NCI-H82 (cell line): ENCODE measurements at regions not wholly inside any gene's neighbourhood (a gene's known extent, or its start where the extent isn't known, plus 50 kb on each side); places are given as distances from the start of the nearest gene placed in this dataset.

Experiments used
- DNase-seq: peaks from one replicate; lab custom pipeline; 2025; lab: John Stamatoyannopoulos, UW

- no peak for DNase-seq
These were observed 239.9 kb upstream of the TPM1 start for GRCh38 chr15:62802612-62803011.

GRCh38 chr15:62803856-62804400 is 238.6 kb upstream of the TPM1 start:
- peak; percentile 22 for DNase-seq

GRCh38 chr15:62805502-62805901 is 237.0 kb upstream of the TPM1 start:
- no peak for DNase-seq

DNA sequence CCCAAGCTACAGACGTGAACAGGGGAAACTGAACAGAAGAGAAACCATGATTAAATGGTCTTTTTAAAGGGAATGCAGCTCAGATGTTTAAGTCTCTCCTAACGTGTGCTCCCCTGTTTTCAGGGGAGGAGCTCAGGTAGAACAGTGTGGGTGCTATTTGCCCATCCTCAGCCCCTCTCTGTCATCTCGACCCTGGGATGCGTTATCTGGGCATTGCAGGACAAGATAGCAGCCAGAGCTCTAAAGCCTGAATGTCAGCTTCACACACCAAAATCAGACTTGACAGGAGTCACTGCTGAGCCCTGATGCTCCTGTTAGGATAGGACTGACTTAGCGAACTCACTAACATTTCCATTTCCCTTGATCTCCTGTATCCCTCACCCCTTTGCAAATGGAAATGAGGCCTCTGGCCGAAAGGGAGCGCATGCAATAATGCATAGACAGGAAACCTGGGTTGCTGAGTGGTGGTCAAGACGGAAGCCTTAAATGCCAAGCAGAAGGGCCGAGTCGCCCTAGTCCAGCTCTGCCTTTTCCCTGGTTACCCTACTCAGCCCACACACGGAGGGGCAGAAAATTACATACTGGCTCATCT is 234.9 kb upstream of the TPM1 start:
- no peak for DNase-seq

GRCh38 chr15:62809115-62809967 is 233.2 kb upstream of the TPM1 start:
- DNase-seq = no peak

DNA sequence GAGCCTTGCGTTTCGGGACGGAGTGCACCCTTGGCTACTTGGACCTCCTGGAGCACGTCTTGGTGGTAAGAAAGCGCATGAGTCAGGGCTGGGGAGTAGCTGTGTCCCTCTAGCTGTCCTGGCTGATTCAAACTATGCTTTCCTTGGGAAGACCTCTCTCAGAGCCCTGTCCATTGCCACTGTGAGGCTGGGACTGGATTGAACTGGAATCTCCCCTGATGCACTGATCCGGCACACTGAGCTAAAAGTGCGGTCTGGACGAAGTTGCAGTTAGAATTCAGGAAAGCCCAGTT is 232.6 kb upstream of the TPM1 start:
- no peak for DNase-seq

GRCh38 chr15:62812515-62812835 is 230.1 kb upstream of the TPM1 start:
- no peak for DNase-seq

GRCh38 chr15:62816342-62817069 is 226.0 kb upstream of the TPM1 start:
- DNase-seq = no peak

- DNase-seq = no peak
These were observed 223.9 kb upstream of the TPM1 start for GRCh38 chr15:62818691-62819090.

GRCh38 chr15:62821384-62822131 is 221.0 kb upstream of the TPM1 start:
- no peak for DNase-seq

DNA sequence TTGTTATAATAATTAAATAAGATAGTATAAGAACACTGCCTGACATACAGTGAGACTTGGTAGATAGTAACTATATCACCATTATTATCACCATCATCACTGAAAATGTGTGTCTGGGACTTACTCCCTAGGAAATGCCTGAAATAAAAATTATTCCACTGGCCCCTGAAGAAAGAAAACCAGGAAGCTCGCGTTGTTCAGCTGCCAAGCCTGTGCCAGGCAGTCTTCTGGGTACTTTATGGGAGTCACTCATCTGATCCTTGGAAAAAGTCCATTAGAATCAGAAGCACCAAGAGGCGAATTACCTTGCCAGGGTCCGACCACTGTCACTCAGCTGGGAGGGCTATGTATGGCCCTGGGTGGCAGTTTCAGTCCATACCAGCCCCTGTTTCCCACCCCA is 220.3 kb upstream of the TPM1 start:
- DNase-seq = no peak

GRCh38 chr15:62823561-62823960 is 219.0 kb upstream of the TPM1 start:
- no peak for DNase-seq

- DNase-seq = no peak
These were observed 218.2 kb upstream of the TPM1 start for GRCh38 chr15:62824111-62825015.

DNA sequence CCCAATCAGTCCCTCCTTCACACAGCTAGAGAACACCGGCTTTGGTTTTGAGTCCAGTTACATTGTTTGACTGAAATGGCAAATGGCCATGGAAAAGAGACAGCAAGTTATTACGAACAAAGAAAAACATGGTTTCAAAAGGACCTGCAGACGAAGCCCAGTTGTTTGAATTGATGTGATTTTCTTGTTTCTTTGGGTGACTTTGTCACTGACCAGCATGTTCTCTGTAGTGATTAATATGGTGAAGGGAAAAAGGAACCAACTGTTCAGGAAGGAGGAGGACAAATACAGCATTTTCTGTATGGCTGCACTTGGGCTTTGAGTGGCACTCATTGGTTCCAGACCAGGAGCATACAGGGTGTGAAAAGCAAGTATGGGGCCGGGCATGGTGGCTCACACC is 217.4 kb upstream of the TPM1 start:
- DNase-seq = no peak

- DNase-seq = no peak
These were observed 216.0 kb upstream of the TPM1 start for GRCh38 chr15:62826561-62826960.

DNA sequence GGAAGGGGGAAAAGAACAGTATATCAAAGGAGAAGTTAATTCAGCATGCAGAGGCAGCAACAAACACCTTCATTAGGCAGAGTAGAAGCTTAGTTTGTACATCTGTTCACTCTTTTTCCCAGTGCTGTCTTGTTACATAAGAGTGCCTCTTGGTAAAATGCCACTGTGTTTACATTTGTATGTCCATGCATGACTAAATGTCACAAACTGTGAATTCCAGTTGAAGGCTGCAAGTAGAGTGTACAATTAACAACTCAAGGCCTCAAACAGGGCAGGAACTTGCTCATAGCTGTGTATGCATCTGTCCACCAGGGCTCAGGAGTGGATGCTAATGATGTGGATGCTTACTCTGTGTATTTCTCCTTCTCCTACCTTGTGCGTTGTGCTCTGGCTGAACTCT is 214.2 kb upstream of the TPM1 start:
- peak; percentile 30 for DNase-seq

DNA sequence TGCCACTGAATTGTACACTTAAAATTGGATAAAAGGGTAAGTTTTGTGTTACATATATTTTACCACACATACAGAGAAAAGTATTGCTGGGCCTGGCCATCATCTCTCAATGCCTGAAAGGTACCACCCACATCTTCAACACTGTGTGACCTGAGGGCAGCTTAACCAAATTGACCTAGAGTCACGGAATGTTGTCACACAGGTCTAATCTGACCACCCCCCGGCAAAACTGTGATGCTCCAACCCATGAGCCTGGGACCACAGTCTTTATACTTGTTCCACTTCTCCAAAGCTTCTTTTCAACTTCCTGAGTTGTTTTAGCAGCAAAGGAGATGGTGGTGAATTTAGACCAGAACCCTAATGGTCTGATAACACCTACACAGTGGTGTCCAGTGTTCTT is 210.3 kb upstream of the TPM1 start:
- DNase-seq = no peak

- DNase-seq = no peak
These were observed 208.9 kb upstream of the TPM1 start for GRCh38 chr15:62833646-62834045.

DNA sequence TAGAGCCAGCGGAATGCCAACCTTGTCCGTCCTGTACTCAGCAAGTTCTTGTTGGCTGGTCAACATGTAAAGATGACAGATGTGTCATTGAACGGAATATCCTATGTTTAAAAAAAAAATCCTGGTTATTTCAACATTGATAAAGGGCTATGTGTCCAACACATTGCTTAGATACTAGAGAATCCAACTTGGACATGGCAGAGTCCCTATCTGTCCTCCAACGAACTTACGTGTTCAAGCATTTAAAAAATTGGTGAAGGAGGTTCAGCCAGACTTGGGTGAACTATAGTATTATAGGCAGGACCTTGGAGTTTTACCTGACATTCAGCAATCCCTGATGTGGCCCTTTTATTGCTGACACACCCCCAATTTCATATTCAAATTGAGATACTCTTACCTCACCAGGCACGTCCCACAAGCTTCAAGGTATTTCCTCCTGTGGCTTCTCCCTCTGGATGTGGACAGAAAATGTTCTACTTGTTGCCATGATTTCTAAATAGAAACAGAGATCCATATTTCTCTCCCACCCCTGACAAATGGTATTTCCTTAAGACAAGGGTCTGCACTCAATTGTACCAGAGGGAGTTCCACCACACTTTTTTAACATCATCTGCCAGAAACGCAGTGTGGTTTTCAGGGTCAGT is 207.7 kb upstream of the TPM1 start:
- DNase-seq = no peak

GRCh38 chr15:62835351-62835750 is 207.2 kb upstream of the TPM1 start:
- no peak for DNase-seq

DNA sequence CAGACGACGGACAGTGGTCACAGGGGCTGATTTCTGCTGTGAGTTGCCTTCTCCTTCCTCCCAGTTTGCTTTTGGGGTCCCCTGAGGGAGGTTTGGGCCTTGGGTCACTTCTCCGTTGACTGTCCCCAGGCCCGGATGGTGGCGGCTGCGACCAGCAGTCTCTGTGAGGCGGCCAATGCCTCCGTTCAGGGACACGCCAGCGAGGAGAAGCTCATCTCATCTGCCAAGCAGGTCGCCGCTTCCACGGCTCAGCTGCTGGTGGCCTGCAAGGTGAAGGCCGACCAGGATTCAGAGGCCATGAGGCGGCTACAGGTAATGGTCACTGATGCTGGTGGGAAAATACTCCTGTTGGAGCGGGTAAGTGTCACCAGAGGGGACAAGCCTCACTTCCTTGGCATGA is 206.8 kb upstream of the TPM1 start:
- DNase-seq = no peak
